Activated CD8-positive, alpha-beta memory T cell treated with anti-CD3 and anti-CD28 coated beads for 36 hours (primary cell): ENCODE measurements at regions not wholly inside any gene's neighbourhood (a gene's known extent, or its start where the extent isn't known, plus 50 kb on each side); places are given as distances from the start of the nearest gene placed in this dataset.

Experiments used
- CTCF ChIA-PET: fragments of 350-600 bp; sonication (Branson Sonifier 250); formaldehyde crosslinking; loops from one replicate; lab custom pipeline; 2021; ENCODE audit warnings: antibody characterized with exemption; lab: Charles Lee
- POLR2A ChIA-PET: fragments of 350-600 bp; sonication (Branson Sonifier 250); formaldehyde crosslinking; loops from one replicate; lab custom pipeline; 2021; ENCODE audit warnings: antibody characterized with exemption; lab: Charles Lee

DNA sequence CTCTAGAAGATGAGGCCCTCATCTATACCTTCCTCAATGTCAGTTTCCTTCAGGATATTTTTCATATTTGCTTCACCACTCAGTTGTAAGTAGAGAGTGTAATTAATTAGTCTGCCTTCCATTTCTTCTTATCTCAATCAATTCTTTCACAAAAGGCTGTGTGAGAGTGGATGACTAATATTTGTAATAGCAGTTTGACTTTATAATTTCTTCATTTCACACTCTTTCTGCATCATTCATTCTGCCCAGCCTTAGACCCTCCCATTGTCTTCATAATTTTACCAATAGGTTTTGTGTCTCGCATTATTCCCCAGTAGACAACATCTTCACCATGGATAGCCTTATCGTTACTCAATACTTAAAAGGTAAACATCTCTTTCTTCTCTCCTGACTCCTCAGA, 1239.3 kb upstream of the MAP3K7 start:
- POLR2A ChIA-PET = no interaction called here
- CTCF ChIA-PET = no interaction called here

DNA sequence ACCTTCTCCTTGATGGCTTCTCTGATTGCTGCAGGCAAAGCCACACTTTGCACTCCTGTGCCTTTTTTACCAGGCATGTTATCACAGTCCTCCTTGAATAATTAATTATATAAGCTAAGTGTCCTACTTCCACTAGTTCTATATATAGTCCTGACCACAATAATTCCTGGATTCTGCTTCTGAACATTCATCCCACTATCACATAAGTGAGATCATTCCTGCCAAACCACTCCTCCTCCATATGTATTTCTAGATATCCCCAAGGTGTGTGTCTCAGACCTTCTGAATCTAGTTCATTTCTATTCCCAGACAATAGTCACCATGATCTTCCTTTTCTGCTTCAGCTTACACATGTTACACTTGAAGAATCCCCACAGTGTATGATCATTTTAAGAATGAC, 1237.5 kb upstream of the MAP3K7 start:
- ChIA-PET POLR2A (no interaction called here), CTCF (no interaction called here)

- ChIA-PET CTCF (no interaction called here), POLR2A (no interaction called here)
Measured at GRCh38 chr6:91822581-91822980, 1235.7 kb upstream of the MAP3K7 start.

- POLR2A ChIA-PET = no interaction called here
- CTCF ChIA-PET = no interaction called here
Measured at GRCh38 chr6:91816335-91816734, 1229.5 kb upstream of the MAP3K7 start.

DNA sequence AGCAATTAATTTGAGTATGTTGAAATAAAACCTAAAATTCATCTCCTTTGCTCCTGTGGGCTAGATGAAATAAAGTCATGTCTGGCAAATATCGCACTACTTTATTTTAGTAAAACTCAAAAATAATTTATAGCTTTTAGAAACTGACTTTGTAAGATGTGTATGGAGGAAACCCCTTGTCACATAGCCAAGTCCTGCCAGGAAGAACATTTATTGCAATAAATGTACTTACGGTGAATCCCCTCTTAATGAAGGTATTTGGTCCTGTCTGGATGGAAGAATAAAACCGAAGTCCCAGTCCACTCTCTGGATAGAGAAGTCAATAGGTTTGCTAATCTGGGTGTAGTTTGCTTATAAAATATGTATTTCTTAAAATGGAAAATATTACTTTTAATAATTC, 1226.8 kb upstream of the MAP3K7 start:
- ChIA-PET CTCF (no interaction called here), POLR2A (no interaction called here)

- ChIA-PET POLR2A (no interaction called here), CTCF (no interaction called here)
Measured at GRCh38 chr6:91812596-91813274, 1225.9 kb upstream of the MAP3K7 start.

- ChIA-PET POLR2A (no interaction called here), CTCF (no interaction called here)
Measured at GRCh38 chr6:91804981-91805380, 1218.1 kb upstream of the MAP3K7 start.

GRCh38 chr6:91802431-91802830, 1215.6 kb upstream of the MAP3K7 start:
- CTCF ChIA-PET = no interaction called here
- POLR2A ChIA-PET = no interaction called here

- CTCF ChIA-PET = no interaction called here
- POLR2A ChIA-PET = no interaction called here
Measured at GRCh38 chr6:91796603-91797002, 1209.7 kb upstream of the MAP3K7 start.

- POLR2A ChIA-PET = no interaction called here
- CTCF ChIA-PET = no interaction called here
Measured at GRCh38 chr6:91788501-91788900, 1201.6 kb upstream of the MAP3K7 start.

DNA sequence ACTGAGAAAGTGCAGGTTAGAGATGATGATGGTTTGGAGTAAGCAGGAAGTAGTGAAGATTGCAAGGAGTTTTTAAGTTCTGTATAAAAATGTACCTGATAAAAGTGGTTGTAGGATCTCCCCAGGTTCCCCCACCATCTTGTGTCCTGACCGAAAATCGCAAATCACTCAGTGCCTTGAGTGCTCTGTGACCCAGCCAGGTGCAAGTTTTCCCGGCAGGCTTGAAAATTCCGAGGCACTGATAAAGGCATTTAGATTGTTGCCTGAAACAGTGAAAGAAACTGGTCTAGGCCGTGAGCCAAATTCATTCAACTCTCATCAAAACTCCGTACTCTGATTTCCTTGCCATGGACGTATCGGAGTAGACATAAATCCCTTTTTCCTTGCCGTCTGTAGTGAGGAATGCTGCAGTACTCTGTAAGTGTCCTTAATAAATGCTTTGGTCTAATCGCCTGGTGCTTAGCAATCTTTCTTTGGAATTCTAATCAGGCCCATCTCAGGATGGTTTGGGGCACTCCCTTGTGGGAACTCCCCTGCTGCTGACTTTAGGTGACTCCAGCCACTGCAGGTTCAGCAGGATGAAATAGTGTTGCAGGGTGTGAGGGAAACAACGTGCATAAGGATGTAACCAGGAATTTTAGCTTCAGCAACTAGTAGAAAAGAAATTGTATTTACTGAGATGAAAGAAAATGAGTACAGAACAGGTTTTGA, 1199.8 kb upstream of the MAP3K7 start:
- POLR2A ChIA-PET = no interaction called here
- CTCF ChIA-PET = no interaction called here

- POLR2A ChIA-PET = no interaction called here
- CTCF ChIA-PET = no interaction called here
Measured at GRCh38 chr6:91782802-91783201, 1195.9 kb upstream of the MAP3K7 start.

GRCh38 chr6:91781946-91782345, 1195.1 kb upstream of the MAP3K7 start:
- POLR2A ChIA-PET = no interaction called here
- CTCF ChIA-PET = no interaction called here

GRCh38 chr6:91780270-91780669, 1193.4 kb upstream of the MAP3K7 start:
- CTCF ChIA-PET = no interaction called here

GRCh38 chr6:91761621-91762020, 1174.7 kb upstream of the MAP3K7 start:
- CTCF ChIA-PET = no interaction called here
- POLR2A ChIA-PET = no interaction called here

More at GRCh38 chr6:91780270-91780669, 1193.4 kb upstream of the MAP3K7 start:
- POLR2A ChIA-PET = no interaction called here

- ChIA-PET CTCF (no interaction called here), POLR2A (no interaction called here)
Measured at GRCh38 chr6:91754691-91755090, 1167.8 kb upstream of the MAP3K7 start.

- POLR2A ChIA-PET = no interaction called here
- CTCF ChIA-PET = no interaction called here
Measured at GRCh38 chr6:91751526-91751925, 1164.7 kb upstream of the MAP3K7 start.

- CTCF ChIA-PET = no interaction called here
- POLR2A ChIA-PET = no interaction called here
Measured at GRCh38 chr6:91744566-91744965, 1157.7 kb upstream of the MAP3K7 start.

DNA sequence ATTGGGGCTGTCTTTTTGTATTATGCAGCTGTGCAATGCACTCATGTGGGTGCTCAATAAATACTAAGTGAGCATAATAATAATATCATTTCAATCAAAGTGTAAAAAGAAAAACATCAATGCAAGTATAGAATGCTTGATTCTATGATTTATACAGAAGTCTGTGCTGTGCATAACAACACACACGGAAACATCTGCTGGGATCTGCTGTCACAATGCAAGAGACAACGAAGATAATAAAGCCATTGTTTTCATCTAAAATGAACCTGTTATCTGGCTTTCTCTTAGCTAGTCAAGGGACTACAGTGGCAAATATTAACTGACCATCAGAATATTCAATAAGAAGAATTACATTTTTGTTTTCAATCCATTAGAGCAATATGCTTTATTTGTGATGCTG, 1156.9 kb upstream of the MAP3K7 start:
- ChIA-PET POLR2A (no interaction called here), CTCF (no interaction called here)

- CTCF ChIA-PET = no interaction called here
Measured at GRCh38 chr6:91731939-91732338, 1145.1 kb upstream of the MAP3K7 start.

GRCh38 chr6:91730710-91731109, 1143.8 kb upstream of the MAP3K7 start:
- POLR2A ChIA-PET = no interaction called here
- CTCF ChIA-PET = no interaction called here

More at GRCh38 chr6:91731939-91732338, 1145.1 kb upstream of the MAP3K7 start:
- POLR2A ChIA-PET = no interaction called here
